ENCODE measurements at regions not wholly inside any gene's neighbourhood (a gene's known extent, or its start where the extent isn't known, plus 50 kb on each side); places are given as distances from the start of the nearest gene placed in this dataset.
"Not testable (repeated sequence)": the region's sequence is repeated elsewhere in the genome, so short reads cannot be mapped to it uniquely, and the experiment has no call there.

GRCh38 chr3:110494093-110494490 is 577.5 kb upstream of the NECTIN3 start:
- no peak for DNase-seq
- no peak for TF ChIP-seq CTCF (IDR thresholded peaks at IDR 0.05)
- no peaks in the 10 kb centered on the region for H3K36me3 ChIP-seq
- H3K27me3 ChIP-seq: no peaks in the 10 kb centered on the region
- H3K9me3 ChIP-seq: no peaks in the 10 kb centered on the region
- no peak overlapping the region for H3K27ac ChIP-seq
- H3K4me3 ChIP-seq: no peak overlapping the region
- H3K4me1 ChIP-seq: no peaks in the 10 kb centered on the region

- TF ChIP-seq CTCF (IDR thresholded peaks at IDR 0.05) (no peak), POLR2A (IDR thresholded peaks at IDR 0.05) (no peak)
Observed at GRCh38 chr3:110494728-110495127, 576.9 kb upstream of the NECTIN3 start.

GRCh38 chr3:110495201-110495927 is 576.3 kb upstream of the NECTIN3 start:
- TF ChIP-seq POLR2A (IDR thresholded peaks at IDR 0.05) (no peak), CTCF (IDR thresholded peaks at IDR 0.05) (no peak)
- no peak overlapping the region for H3K27ac ChIP-seq
- H3K27me3 ChIP-seq: no peaks in the 10 kb centered on the region
- DNase-seq: no peak
- no peaks in the 10 kb centered on the region for H3K36me3 ChIP-seq
- no peak overlapping the region for H3K4me3 ChIP-seq
- no peaks in the 10 kb centered on the region for H3K4me1 ChIP-seq
- H3K9me3 ChIP-seq: no peaks in the 10 kb centered on the region

More at GRCh38 chr3:110494728-110495127, 576.9 kb upstream of the NECTIN3 start:
- H3K9me3 ChIP-seq: no peaks in the 10 kb centered on the region
- H3K27me3 ChIP-seq: no peaks in the 10 kb centered on the region
- H3K4me3 ChIP-seq: no peak overlapping the region
- DNase-seq: no peak
- no peaks in the 10 kb centered on the region for H3K4me1 ChIP-seq
- no peaks in the 10 kb centered on the region for H3K36me3 ChIP-seq
- H3K27ac ChIP-seq: no peak overlapping the region

DNA sequence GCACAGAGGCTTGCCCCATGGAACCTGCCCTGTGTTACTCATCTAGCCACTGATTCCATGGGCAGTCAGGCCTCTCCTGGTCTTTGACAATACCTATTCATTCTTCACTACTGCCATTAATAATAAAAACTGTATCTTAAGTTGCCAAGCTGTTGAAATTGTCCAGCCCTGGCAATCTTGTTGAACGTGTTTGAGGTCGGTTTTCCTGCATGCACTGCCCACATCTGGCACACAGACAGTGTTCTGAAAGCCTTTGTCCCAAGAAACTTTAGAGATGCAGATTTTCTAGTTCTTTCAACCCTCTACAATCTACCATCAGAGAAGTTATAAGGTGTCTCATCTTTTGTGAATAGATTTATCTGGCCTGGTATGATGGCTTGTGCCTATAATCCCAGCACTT is 567.2 kb upstream of the NECTIN3 start:
- H3K9me3 ChIP-seq: no peaks in the 10 kb centered on the region
- no peaks in the 10 kb centered on the region for H3K27me3 ChIP-seq
- H3K27ac ChIP-seq: no peak overlapping the region
- no peak for DNase-seq
- H3K36me3 ChIP-seq: no peaks in the 10 kb centered on the region
- TF ChIP-seq POLR2A (IDR thresholded peaks at IDR 0.05): no peak
- TF ChIP-seq CTCF (IDR thresholded peaks at IDR 0.05): no peak
- no peak overlapping the region for H3K4me3 ChIP-seq
- H3K4me1 ChIP-seq: no peaks in the 10 kb centered on the region

DNA sequence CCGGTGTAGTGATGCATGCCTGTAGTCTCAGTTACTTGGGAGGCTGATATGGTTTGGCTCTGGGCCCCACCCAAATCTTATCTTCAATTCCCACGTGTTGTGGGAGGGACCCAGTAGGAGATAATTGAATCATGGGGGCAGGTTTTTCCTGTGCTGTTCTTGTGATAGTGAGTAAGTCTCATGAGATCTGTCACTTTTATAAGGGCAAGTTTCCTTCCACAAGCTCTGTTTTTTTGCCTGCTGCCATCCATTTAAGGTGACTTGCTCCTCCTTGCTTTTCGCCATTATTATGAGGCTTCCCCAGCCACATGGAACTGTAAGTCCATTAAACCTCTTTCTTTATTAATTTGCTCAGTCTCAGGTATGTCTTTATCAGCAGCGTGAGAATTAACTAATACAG is 566.7 kb upstream of the NECTIN3 start:
- Histone ChIP-seq H3K9me3 (no peaks in the 10 kb centered on the region), H3K27me3 (no peaks in the 10 kb centered on the region), H3K27ac (no peak overlapping the region), H3K4me1 (no peaks in the 10 kb centered on the region), H3K36me3 (no peaks in the 10 kb centered on the region), H3K4me3 (no peak overlapping the region)
- TF ChIP-seq CTCF (IDR thresholded peaks at IDR 0.05) (no peak), POLR2A (IDR thresholded peaks at IDR 0.05) (no peak)
- no peak for DNase-seq

GRCh38 chr3:110506890-110507289 is 564.7 kb upstream of the NECTIN3 start:
- no peaks in the 10 kb centered on the region for H3K27me3 ChIP-seq
- no peaks in the 10 kb centered on the region for H3K4me1 ChIP-seq
- no peak overlapping the region for H3K27ac ChIP-seq
- no peak for DNase-seq
- TF ChIP-seq CTCF (IDR thresholded peaks at IDR 0.05) (no peak), POLR2A (IDR thresholded peaks at IDR 0.05) (no peak)
- H3K36me3 ChIP-seq: no peaks in the 10 kb centered on the region
- no peaks in the 10 kb centered on the region for H3K9me3 ChIP-seq
- H3K4me3 ChIP-seq: no peak overlapping the region

DNA sequence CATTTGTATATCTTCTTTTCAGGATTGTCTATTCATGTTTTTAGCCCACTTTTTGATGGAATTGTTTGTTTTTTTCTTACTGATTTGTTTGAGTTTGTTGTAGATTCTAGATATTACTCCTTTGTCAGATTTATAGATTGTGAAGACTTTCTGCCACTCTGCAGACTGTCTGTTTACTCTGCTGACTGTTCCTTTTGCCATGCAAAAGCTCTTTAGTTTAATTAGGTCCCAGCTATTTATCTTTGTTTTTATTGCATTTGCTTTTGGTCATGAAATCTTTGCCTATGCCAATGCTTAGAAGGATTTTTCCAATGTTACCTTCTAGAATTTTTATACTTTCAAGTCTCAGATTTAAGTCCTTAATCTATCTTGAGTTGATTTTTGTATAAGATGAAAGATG is 564.0 kb upstream of the NECTIN3 start:
- H3K9me3 ChIP-seq, H3K4me1 ChIP-seq: not testable (repeated sequence)

More for the DNA sequence above, 564.0 kb upstream of the NECTIN3 start:
- not testable (repeated sequence) for DNase-seq, H3K4me3 ChIP-seq, H3K36me3 ChIP-seq, H3K27me3 ChIP-seq, H3K27ac ChIP-seq

Data from Peyer's patch (tissue), 4 donors.